PFSK-1 (cell line): ENCODE measurements at regions not wholly inside any gene's neighbourhood (a gene's known extent, or its start where the extent isn't known, plus 50 kb on each side); places are given as distances from the start of the nearest gene placed in this dataset.

Experiments
- FOXP2 ChIP-seq: optimal IDR thresholded peaks from 2 replicates; pipeline ENCODE3; 2011; ENCODE audit warnings: borderline replicate concordance, control low read depth, inconsistent platforms; ENCODE audit not compliant: insufficient read depth; ENCODE audit errors: extremely low read length, extremely low read depth
- POLR2AphosphoS5 ChIP-seq: IDR thresholded peaks from 2 replicates; pipeline ENCODE4 v1.6.1; 2012; ENCODE audit warnings: low read depth, mild to moderate bottlenecking, control low read depth, low read length, moderate library complexity
- SIN3A ChIP-seq: IDR thresholded peaks from 2 replicates; pipeline ENCODE4 v1.6.1; 2012; ENCODE audit warnings: mild to moderate bottlenecking, low read length, moderate library complexity, borderline replicate concordance; ENCODE audit not compliant: insufficient read depth
- TAF1 ChIP-seq: IDR thresholded peaks from 2 replicates; pipeline ENCODE4 v1.6.1; 2012; ENCODE audit warnings: low read length, control low read depth, borderline replicate concordance; ENCODE audit not compliant: insufficient read depth
- TF ChIP-seq, protein P1 (sequence below), 2 experiments: IDR thresholded peaks; 2 replicates each; pipeline versions ENCODE4 v1.6.1 to v1.8.0; 2011 to 2012; ENCODE audit warnings: low read depth in 2 of 2, low read length in 2 of 2, control low read depth in 1 of 2, inconsistent platforms in 1 of 2, mild to moderate bottlenecking in 1 of 2, moderate library complexity in 1 of 2; ENCODE audit not compliant: insufficient read depth in 1 of 2

DNA sequence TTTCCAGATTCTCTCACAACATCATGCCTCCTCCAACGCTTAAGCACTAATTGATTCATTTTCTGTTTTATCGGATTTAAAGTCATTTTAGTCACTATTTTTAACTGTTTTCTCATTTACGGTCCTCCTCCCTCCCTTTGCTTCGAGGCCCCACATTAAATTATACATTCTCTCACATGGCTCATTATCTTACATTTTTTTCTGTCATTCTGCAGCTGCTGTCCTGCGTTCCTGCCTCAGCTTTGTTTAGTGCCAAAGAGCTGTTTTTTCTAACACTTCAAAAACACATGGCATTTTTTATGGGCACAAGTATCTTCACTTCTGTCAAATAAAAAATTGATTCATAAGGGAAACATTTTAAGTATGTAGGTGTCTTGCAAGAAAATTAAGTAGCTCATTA is 130.1 kb upstream of the FST start:
- TF ChIP-seq SIN3A (no peak), POLR2AphosphoS5 (no peak), TAF1 (no peak), FOXP2 (no peak)
- TF ChIP-seq, protein P1, sequence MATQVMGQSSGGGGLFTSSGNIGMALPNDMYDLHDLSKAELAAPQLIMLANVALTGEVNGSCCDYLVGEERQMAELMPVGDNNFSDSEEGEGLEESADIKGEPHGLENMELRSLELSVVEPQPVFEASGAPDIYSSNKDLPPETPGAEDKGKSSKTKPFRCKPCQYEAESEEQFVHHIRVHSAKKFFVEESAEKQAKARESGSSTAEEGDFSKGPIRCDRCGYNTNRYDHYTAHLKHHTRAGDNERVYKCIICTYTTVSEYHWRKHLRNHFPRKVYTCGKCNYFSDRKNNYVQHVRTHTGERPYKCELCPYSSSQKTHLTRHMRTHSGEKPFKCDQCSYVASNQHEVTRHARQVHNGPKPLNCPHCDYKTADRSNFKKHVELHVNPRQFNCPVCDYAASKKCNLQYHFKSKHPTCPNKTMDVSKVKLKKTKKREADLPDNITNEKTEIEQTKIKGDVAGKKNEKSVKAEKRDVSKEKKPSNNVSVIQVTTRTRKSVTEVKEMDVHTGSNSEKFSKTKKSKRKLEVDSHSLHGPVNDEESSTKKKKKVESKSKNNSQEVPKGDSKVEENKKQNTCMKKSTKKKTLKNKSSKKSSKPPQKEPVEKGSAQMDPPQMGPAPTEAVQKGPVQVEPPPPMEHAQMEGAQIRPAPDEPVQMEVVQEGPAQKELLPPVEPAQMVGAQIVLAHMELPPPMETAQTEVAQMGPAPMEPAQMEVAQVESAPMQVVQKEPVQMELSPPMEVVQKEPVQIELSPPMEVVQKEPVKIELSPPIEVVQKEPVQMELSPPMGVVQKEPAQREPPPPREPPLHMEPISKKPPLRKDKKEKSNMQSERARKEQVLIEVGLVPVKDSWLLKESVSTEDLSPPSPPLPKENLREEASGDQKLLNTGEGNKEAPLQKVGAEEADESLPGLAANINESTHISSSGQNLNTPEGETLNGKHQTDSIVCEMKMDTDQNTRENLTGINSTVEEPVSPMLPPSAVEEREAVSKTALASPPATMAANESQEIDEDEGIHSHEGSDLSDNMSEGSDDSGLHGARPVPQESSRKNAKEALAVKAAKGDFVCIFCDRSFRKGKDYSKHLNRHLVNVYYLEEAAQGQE (IDR thresholded peaks at IDR 0.05; ENCODE audit: insufficient read depth in 1 of 2, low read depth in 2 of 2, low read length in 2 of 2): no peak

DNA sequence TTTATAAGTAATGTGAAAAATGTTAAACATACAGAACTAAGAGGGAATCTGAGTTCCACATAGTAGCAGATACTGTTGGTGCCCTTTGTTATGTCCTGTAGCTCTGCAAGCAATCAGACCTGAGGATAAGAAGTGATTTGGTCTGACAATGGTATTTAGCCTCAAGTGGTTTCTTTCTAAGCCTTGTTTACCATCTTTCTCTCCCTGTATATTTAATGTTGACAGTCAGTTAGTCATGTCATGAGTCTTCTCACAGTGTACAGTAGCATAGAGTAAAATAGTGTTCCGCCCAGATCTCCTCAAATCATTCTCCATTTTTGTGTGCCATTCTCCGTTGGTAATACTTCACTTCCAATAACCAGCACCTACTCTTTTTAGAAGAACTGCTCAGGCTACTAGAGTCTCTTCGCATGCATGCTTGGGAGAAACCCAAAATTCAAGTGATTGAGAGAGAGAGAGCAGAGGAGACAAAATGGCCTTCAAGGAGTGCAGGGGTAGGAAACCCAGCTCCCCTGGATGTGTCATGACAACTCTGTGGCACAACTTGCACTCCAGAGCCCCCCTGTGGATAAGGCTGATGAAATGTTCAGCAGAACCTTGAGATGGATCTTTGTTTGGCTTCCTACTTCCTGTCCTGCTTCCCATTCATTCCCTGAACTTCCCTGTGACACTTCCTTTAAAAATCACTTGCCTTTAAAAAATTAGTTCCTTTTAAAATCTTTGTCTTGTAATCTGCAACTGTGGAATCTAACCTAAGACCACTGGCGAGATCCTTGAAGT is 129.2 kb upstream of the FST start:
- TF ChIP-seq SIN3A (no peak), TAF1 (no peak), FOXP2 (no peak), POLR2AphosphoS5 (no peak)
- TF ChIP-seq, protein P1 (IDR thresholded peaks at IDR 0.05; ENCODE audit: insufficient read depth in 1 of 2, low read depth in 2 of 2, low read length in 2 of 2): no peak

DNA sequence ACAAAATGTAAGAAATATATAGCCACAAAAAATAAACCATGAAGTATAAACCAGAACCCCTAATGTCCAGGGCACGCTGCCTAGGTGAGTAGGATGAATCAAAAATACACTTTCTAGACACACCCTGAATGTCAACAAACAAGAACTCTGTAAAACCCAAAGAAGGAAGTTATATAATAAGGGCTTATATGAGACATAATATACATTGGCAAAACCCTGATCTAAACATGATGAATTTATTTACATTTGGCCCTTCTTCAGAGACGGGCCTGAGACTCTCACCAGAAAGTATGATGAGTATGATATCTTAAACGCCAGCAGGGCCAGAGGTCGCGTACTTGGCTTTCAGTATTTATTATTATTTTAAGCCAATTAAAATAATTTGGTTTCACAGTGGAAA is 125.1 kb upstream of the FST start:
- TF ChIP-seq POLR2AphosphoS5: no peak
- no peak for TF ChIP-seq TAF1
- no peak for TF ChIP-seq SIN3A
- no peak for TF ChIP-seq FOXP2
- TF ChIP-seq, protein P1 (IDR thresholded peaks at IDR 0.05; ENCODE audit: insufficient read depth in 1 of 2, low read depth in 2 of 2, low read length in 2 of 2): no peak

DNA sequence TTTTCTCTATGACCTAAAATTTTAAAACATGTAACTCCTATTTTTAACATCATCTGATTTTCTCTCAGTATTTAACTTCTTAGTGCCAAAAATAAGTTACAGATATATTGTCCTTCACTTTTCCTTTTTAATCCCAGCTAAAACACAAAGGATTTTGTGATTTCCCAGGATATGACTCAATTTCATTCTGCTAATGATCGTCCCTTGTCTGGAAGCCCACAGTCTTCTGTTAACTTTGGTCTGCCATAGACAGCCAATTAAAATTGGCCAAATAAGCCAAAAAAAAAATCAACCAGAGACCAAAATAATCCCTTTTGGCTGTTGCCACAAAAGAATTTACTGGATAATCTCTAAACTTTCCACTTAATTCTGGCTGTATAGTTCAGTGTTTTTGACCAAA is 124.5 kb upstream of the FST start:
- TF ChIP-seq POLR2AphosphoS5: no peak
- TF ChIP-seq FOXP2: no peak
- TF ChIP-seq, protein P1 (IDR thresholded peaks at IDR 0.05; ENCODE audit: insufficient read depth in 1 of 2, low read depth in 2 of 2, low read length in 2 of 2): no peak

DNA sequence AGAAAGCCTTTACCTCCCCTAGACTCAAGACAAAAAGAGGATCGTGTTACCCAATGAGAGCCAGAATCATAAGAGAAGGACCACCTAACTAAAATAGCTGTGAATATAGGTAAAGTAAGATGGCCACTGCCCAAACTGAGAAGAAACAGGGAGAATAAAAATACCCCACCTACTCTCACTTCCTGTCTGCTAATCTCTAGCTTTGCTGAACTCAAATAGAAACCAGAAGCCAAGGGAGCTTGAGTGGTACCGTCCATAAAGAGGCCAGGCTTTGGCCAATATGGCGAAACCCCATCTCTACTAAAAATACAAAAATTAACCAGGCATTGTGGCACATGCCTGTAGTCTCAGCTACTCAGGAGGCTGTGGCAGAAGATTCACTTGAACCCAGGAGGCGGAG is 123.0 kb upstream of the FST start:
- TF ChIP-seq, protein P1 (IDR thresholded peaks at IDR 0.05; ENCODE audit: insufficient read depth in 1 of 2, low read depth in 2 of 2, low read length in 2 of 2): no peak
- TF ChIP-seq TAF1 (no peak), SIN3A (no peak), FOXP2 (no peak), POLR2AphosphoS5 (no peak)
